Muscle of arm (tissue), 1 donor: ENCODE measurements at regions not wholly inside any gene's neighbourhood (a gene's known extent, or its start where the extent isn't known, plus 50 kb on each side); places are given as distances from the start of the nearest gene placed in this dataset.
A peak's percentile ranks its signal among the peaks of the same experiment; 100 is the strongest.
"Not testable (repeated sequence)": the region's sequence is repeated elsewhere in the genome, so short reads cannot be mapped to it uniquely, and the experiment has no call there.

Source experiments
- DNase-seq: peaks from one replicate; pipeline ENCODE4 v3.0.0-alpha.2; 2013

GRCh38 chr2:238747114-238747513, 100.8 kb upstream of the TWIST2 start:
- no peak for DNase-seq

DNA sequence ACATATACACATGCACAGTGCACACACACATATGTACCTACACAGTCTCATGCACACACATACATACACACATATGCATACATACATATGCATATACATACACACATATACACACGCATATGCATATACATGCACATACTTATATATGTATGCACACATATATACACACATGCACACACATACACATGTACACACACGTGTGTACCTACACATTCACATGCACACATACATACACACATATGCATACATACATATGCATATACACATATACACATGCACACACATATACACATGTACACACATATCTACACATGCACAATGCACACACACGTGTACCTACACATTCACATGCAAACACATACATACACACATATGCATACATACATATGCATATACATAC, 100.3 kb upstream of the TWIST2 start:
- DNase-seq: no peak

DNA sequence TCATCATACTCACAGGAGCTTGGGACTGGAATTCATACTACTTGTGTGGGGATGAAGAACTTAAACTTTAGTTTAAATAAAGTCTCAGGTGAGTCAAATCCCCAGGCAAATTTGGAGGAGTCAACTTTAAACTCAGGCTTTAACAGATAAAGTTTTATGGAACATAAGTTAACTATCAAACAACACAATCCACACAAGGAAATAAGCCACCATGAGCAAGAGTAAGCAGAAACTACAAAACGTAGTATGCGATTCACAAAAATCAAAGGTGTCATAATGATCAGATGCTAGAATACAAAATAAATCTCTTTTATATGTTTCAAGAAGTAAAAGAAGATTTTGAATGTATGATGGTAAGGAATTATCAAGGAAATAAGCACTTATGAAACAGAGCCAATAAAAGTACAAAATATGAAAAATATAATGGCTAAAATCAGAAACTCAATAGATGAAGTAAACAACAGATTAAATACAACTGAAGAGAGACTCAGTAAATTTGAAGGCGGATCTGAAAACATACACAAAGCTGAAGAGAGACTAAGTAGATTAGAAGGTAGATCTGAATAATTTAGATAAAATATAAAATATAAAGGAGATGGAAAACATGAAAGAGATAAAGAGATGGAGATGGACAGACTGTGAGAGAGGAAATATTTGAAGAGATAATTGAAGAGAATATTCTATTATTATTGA, 97.5 kb upstream of the TWIST2 start:
- no peak for DNase-seq

DNA sequence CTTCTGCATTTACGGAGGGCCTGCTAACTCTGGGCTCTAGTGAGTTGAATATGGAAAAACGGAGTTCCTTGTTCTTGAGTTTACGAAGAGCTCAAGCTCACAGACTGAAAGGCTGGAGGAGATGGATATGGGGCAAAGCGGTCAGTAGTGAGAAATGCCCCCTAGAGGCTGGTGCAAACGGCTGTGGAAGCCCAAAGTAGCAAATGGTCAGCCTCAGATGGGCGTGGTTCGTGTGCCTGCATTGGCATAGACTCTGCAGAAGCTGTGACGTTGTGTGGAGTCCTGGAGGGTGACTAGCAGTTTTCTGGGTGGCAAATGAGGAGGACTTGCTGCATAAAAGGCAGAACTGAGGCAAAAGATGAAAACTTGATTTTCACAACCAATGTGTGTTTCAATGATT, 93.6 kb upstream of the TWIST2 start:
- no peak for DNase-seq

- no peak for DNase-seq
Observed at GRCh38 chr2:238761868-238762267, 86.0 kb upstream of the TWIST2 start.

GRCh38 chr2:238763471-238763995, 84.4 kb upstream of the TWIST2 start:
- no peak for DNase-seq

DNA sequence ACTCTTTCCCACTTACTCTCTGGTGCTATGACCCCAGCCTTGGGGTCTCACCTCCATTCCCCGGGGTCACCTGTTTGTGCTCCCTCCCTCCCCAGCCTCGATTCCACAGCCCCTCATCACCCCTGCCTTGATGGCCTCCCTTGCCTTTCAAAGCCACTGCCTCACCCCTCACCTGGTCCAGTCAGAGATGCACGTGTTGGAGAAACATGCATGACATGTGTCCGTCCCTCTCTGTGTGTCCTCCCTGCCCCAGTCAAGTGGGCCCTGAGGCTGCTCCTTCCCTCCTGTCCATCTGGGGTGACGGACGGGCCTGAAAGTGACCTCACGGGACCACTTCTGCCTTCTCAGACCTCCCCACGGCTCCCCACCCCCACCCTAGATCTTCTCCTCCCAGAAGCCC, 82.3 kb upstream of the TWIST2 start:
- no peak for DNase-seq

- peak; percentile 37 for DNase-seq
Observed at GRCh38 chr2:238771218-238771617, 76.7 kb upstream of the TWIST2 start.

DNA sequence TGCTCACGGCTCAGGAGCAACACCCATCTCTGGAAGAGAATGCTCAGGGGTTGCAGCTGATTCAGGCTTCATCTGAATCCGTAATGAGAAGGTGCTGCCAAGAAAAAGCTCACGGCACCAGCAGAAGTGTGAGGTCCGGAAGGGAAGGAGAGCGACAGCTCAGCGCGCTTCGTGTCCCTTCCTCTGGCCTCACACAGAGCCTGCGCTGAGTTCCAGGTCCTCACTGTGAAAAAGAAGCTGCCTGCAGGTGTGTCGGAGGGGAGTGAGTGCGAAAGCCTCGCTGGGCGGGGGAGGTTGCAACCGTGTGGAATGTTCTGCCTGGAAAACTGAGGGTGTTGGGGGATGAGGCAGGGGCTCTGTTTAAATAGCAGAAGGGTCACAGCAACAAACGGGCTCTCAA, 76.2 kb upstream of the TWIST2 start:
- DNase-seq: no peak

GRCh38 chr2:238772635-238773297, 75.1 kb upstream of the TWIST2 start:
- DNase-seq: no peak

DNA sequence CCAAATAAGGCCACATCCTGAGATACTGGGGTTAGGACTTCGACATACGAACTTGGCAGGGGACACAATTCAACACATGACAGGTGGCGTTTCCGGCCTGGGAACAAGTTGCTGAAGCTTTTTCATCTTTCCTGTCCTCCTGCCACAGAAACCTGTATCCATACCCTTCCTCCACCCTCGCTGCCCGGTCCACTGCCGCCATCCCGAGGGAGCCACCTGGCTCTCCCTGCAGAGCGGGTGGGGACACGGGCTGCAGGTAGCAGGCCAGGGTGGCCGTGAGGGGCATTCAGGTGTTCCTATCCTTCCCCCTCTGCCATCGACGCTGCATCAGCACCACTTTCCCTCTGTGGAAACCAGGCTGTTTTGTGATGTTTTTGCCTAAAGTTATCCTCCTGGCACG, 74.4 kb upstream of the TWIST2 start:
- no peak for DNase-seq

GRCh38 chr2:238774071-238774470, 73.8 kb upstream of the TWIST2 start:
- no peak for DNase-seq

DNA sequence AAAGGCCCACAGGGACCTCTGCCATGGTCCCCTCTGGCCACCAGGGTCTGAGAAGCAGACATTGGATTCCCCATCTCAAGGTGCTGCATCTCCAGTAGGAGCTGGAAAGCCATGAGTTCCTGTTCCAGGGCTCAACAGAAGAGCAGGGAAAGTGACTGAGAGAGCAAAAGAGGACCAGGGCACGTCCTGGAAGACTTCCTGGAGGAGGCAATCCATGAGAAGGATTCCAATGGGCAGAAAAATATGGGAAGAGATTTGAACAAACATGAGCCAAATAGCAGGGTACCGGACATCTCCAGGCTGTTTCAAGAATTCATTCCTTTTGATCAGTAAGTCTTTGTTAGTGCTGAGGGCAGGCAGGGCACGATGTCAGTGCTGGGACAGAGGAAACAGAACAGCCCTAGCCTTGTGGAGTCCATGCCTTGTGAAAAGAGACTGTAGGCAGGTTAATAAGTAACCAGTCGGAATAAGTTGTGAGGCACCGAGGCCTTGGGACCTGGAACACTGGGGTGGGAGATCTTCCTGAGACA, 72.8 kb upstream of the TWIST2 start:
- no peak for DNase-seq

DNA sequence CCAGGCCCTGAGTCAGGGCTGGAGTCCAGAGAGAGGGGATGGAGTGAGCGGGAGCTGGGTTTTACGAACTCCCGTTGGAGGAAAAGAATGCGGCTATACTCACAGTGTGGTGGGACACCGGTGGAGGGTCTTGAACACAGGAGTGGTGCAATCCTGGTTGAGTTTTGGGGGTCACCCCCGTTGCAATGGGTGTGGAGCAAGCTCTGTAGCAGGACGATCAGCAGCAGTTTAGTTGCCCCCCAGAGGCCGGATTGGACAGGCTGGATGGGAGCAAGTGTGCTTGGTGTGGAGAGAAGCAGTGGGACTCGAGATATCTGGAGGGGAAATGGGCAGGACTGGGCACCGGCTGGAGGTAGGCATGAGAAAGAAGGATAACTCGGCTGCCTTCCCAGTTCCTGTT, 72.3 kb upstream of the TWIST2 start:
- no peak for DNase-seq

GRCh38 chr2:238776003-238776760, 71.7 kb upstream of the TWIST2 start:
- no peak for DNase-seq

DNA sequence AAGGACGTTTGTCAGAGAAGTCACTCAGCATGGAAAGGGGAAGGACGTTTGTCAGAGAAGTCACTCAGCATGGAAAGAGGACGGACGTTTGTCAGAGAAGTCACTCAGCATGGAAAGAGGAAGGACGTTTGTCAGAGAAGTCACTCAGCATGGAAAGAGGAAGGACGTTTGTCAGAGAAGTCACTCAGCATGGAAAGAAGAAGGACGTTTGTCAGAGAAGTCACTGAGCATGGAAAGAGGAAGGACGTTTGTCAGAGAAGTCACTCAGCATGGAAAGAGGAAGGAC, 71.2 kb upstream of the TWIST2 start:
- DNase-seq: not testable (repeated sequence)

- no peak for DNase-seq
Observed at GRCh38 chr2:238777369-238778067, 70.4 kb upstream of the TWIST2 start.

- DNase-seq: peak; percentile 82
Observed at GRCh38 chr2:238784671-238785527, 63.0 kb upstream of the TWIST2 start.

DNA sequence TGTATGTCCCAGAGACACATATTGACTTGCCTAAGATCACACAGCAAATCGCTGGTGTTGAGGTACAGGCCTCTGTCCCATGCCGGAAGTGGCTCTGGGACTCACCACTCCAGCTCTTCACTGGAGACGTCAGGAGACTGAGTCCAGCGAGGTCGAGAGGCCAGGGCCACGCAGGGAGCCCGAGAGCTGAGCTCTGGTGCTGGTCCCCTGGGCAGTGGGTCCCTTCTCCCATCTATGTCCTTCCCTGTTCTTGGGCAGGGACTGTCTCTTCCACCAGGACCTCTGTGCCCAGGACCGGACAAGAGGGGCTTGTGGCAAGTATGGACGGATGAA, 62.4 kb upstream of the TWIST2 start:
- DNase-seq: no peak

DNA sequence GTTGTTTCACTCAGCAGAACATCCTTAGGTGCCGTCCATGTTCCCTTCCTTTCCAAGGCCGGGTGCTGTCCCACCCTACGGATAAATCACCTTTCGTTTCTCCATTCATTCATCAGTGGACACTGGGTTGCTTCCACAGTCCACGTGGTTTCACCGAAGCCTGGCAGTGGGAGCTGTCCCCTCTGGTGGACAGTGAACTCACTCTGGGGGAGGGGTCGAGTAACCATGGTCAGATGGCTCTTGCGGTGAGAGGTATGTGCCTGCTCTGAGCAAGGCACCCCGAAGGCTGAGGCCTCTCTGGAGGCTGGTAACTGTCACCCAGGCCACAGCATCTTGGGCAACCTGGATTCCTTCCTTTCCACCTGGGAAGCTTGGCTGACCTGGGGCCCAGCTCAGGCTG, 61.5 kb upstream of the TWIST2 start:
- no peak for DNase-seq

DNA sequence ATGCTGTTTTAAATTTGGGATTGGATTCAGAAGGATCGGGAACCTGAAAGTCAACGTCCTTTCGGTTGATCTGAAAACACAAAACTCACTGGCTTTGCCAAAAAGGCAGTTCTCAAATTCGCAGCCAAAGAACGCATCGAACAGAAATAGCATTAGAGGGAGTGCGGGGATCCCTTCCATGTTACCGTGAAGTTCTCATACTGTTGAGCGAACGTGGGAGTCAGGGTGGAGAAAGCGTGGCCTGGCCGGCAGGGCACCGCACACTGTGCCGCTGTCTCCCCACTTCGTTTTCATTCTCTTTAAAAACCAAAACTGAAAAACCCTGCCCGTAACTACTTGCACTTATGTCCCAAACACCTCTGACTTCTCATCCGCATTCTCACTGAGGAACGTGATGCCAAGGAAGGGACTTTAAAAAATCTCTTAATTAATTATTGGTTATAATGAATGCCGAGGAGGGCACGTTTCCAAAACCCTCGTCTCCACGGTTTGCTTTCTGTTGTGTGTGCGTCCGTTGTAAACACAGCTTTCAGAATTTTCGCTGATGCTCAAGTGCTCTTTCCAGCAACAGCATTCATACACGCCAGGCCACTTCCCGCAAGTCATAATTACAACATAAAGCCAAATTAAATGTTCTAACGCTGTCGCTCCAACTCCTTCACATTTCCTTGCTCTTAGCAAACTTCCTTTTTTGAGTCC, 60.9 kb upstream of the TWIST2 start:
- no peak for DNase-seq
